HG03060 (cell line): ENCODE measurements at regions not wholly inside any gene's neighbourhood (a gene's known extent, or its start where the extent isn't known, plus 50 kb on each side); places are given as distances from the start of the nearest gene placed in this dataset.
"Not testable (repeated sequence)": the region's sequence is repeated elsewhere in the genome, so short reads cannot be mapped to it uniquely, and the experiment has no call there.

ENCODE experiments used
- ATAC-seq: cut with Tn5 transposase; IDR thresholded peaks from one replicate; pipeline ENCODE4 v1.9.1; 2021; ENCODE audit warnings: low read depth, moderate number of reproducible peaks; ENCODE audit not compliant: unreplicated experiment

GRCh38 chr4:181849472-181849871 is 393.7 kb upstream of the TENM3 start:
- ATAC-seq: no peak

GRCh38 chr4:181853881-181854511 is 389.2 kb upstream of the TENM3 start:
- no peak for ATAC-seq

GRCh38 chr4:181855307-181855706 is 387.9 kb upstream of the TENM3 start:
- ATAC-seq: no peak

- not testable (repeated sequence) for ATAC-seq
These were observed 385.7 kb upstream of the TENM3 start for GRCh38 chr4:181857471-181857870.

- ATAC-seq: no peak
These were observed 384.5 kb upstream of the TENM3 start for GRCh38 chr4:181858741-181859140.

- no peak for ATAC-seq
These were observed 383.8 kb upstream of the TENM3 start for GRCh38 chr4:181859439-181859838.

- ATAC-seq: no peak
These were observed 383.0 kb upstream of the TENM3 start for GRCh38 chr4:181860157-181860556.

GRCh38 chr4:181860668-181861067 is 382.5 kb upstream of the TENM3 start:
- no peak for ATAC-seq

GRCh38 chr4:181863856-181864255 is 379.3 kb upstream of the TENM3 start:
- ATAC-seq: no peak

- no peak for ATAC-seq
These were observed 372.9 kb upstream of the TENM3 start for GRCh38 chr4:181870326-181870725.

- no peak for ATAC-seq
These were observed 368.6 kb upstream of the TENM3 start for GRCh38 chr4:181874602-181875001.

GRCh38 chr4:181877329-181877848 is 365.8 kb upstream of the TENM3 start:
- no peak for ATAC-seq

GRCh38 chr4:181890031-181890430 is 353.2 kb upstream of the TENM3 start:
- no peak for ATAC-seq

- no peak for ATAC-seq
These were observed 352.3 kb upstream of the TENM3 start for GRCh38 chr4:181890911-181891310.

- no peak for ATAC-seq
These were observed 346.6 kb upstream of the TENM3 start for GRCh38 chr4:181896614-181897013.

- ATAC-seq: no peak
These were observed 345.3 kb upstream of the TENM3 start for GRCh38 chr4:181897935-181898334.

GRCh38 chr4:181902404-181902803 is 340.8 kb upstream of the TENM3 start:
- ATAC-seq: not testable (repeated sequence)

GRCh38 chr4:181905708-181906107 is 337.5 kb upstream of the TENM3 start:
- ATAC-seq: no peak

GRCh38 chr4:181908168-181908567 is 335.0 kb upstream of the TENM3 start:
- ATAC-seq: no peak

GRCh38 chr4:181909368-181909767 is 333.8 kb upstream of the TENM3 start:
- ATAC-seq: no peak

GRCh38 chr4:181911420-181911819 is 331.8 kb upstream of the TENM3 start:
- ATAC-seq: no peak

- no peak for ATAC-seq
These were observed 309.7 kb upstream of the TENM3 start for GRCh38 chr4:181933471-181933870.

GRCh38 chr4:181938631-181939030 is 304.6 kb upstream of the TENM3 start:
- ATAC-seq: no peak
